GM12878 (cell line): ENCODE measurements at regions not wholly inside any gene's neighbourhood (a gene's known extent, or its start where the extent isn't known, plus 50 kb on each side); places are given as distances from the start of the nearest gene placed in this dataset.

Experiments used
- ATAC-seq: fragments of 200-7000 bp; cut with Tn5 transposase; 3 replicates; pipeline ENCODE4 v1.9.1; 2020; ENCODE audit warnings: mild to moderate bottlenecking, moderate library complexity
- BruUV-seq: library from RNA; stranded (reverse); fragments of 400-500 nt; replicated peaks from 2 replicates; lab custom pipeline; 2021; lab: Mats Ljungman, UMichigan
- CTCF ChIA-PET: fragments of 300-600 bp; sonication (Branson Sonifier 250); formaldehyde crosslinking; extraction: SDS; loops from one replicate; lab custom pipeline; 2021; ENCODE audit warnings: inconsistent platforms; lab: Yijun Ruan, JAX
- POLR2A ChIA-PET: fragments of 350-600 bp; formaldehyde crosslinking; extraction: SDS; loops from one replicate; lab custom pipeline; 2021; ENCODE audit warnings: inconsistent platforms; lab: Charles Lee
- RAD21 ChIA-PET: fragments of 300-600 bp; sonication (Branson Sonifier 250); formaldehyde crosslinking; loops from one replicate; lab custom pipeline; 2023; ENCODE audit warnings: antibody characterized with exemption; ENCODE audit not compliant: unreplicated experiment; lab: Charles Lee
- SMC1A ChIA-PET: fragments of 300-600 bp; sonication (Branson Sonifier 250); formaldehyde crosslinking; loops from one replicate; lab custom pipeline; 2023; ENCODE audit not compliant: unreplicated experiment, uncharacterized antibody; lab: Charles Lee
- DNase-seq: peaks from one replicate; pipeline ENCODE4 v3.0.0-alpha.2; 2011; ENCODE audit warnings: low read depth, low spot score
- FAIRE-seq: peaks from 3 replicates; lab custom pipeline; 2011; peaks lifted over from hg19 to GRCh38; lab: Jason Lieb, UNC
- H2AFZ ChIP-seq: 2 replicates; pipeline ENCODE4 v1.6.0; 2011; ENCODE audit warnings: low read depth, low read length, control low read depth; ENCODE audit not compliant: control insufficient read depth
- H3K27ac ChIP-seq: 2 replicates; pipeline ENCODE4 v1.5.1; 2011; ENCODE audit warnings: control low read depth; ENCODE audit not compliant: control insufficient read depth, insufficient read depth
- H3K27me3 ChIP-seq, 2 experiments: replicated peaks in 1 of 2; 2 replicates each; pipeline versions ENCODE4 v1.6.0 to v1.6.1; 2011; ENCODE audit warnings: low read length in 1 of 2; ENCODE audit not compliant: control insufficient read depth in 2 of 2, insufficient read depth in 2 of 2
- H3K36me3 ChIP-seq, 2 experiments: 2 replicates each; pipeline ENCODE4 v1.5.1; 2011; ENCODE audit warnings: low read length in 1 of 2; ENCODE audit not compliant: control insufficient read depth in 2 of 2, insufficient read depth in 2 of 2
- H3K4me1 ChIP-seq: 2 replicates; pipeline ENCODE4 v1.6.1; 2011; ENCODE audit warnings: mild to moderate bottlenecking, low read length, moderate library complexity, mixed read lengths; ENCODE audit not compliant: control insufficient read depth, insufficient read depth
- H3K4me2 ChIP-seq: 2 replicates; pipeline ENCODE4 v1.6.0; 2011; ENCODE audit warnings: control low read depth; ENCODE audit not compliant: control insufficient read depth, insufficient read depth
- H3K4me3 ChIP-seq: fragments of 200-600 bp; sonication (generic); 2 replicates; pipeline ENCODE4 v1.5.1; 2016
- H3K79me2 ChIP-seq: 2 replicates; pipeline ENCODE4 v1.6.0; 2011; ENCODE audit warnings: low read length; ENCODE audit not compliant: control insufficient read depth, insufficient read depth
- H3K9ac ChIP-seq: 2 replicates; pipeline ENCODE4 v1.8.0; 2011; ENCODE audit warnings: low read length, control low read depth, mixed read lengths; ENCODE audit not compliant: control insufficient read depth, insufficient read depth
- H3K9me3 ChIP-seq: replicated peaks from 3 replicates; pipeline ENCODE4 v1.5.1; 2011; ENCODE audit warnings: mild to moderate bottlenecking, low read length; ENCODE audit not compliant: control insufficient read depth, insufficient read depth
- H4K20me1 ChIP-seq: 2 replicates; pipeline ENCODE4 v1.6.0; 2011; ENCODE audit not compliant: control insufficient read depth, insufficient read depth
- CREM ChIP-seq: IDR thresholded peaks from 2 replicates; pipeline ENCODE4 v1.6.1; 2014; ENCODE audit warnings: antibody characterized with exemption, low read depth
- DPF2 ChIP-seq: fragments of 450-650 bp; IDR thresholded peaks from 2 replicates; pipeline ENCODE4 v1.6.1; 2017; ENCODE audit warnings: mild to moderate bottlenecking
- IKZF2 ChIP-seq, 2 experiments: fragments of 450-650 bp; IDR thresholded peaks; 2 replicates each; pipeline ENCODE4 v1.6.1; 2017; ENCODE audit warnings: mild to moderate bottlenecking in 2 of 2, moderate library complexity in 2 of 2
- IRF4 ChIP-seq: IDR thresholded peaks from 2 replicates; pipeline ENCODE4 v1.6.1; 2011; ENCODE audit warnings: low read depth, low read length
- KDM1A ChIP-seq: fragments of 200-600 bp; sonication (generic); IDR thresholded peaks from 2 replicates; pipeline ENCODE4 v1.6.1; 2016; ENCODE audit warnings: borderline replicate concordance
- KLF5 ChIP-seq: fragments of 450-650 bp; IDR thresholded peaks from 2 replicates; pipeline ENCODE4 v1.6.1; 2014; ENCODE audit warnings: mild to moderate bottlenecking; ENCODE audit not compliant: partially characterized antibody
- MEF2B ChIP-seq: fragments of 450-650 bp; IDR thresholded peaks from 2 replicates; pipeline ENCODE4 v1.6.1; 2018; ENCODE audit warnings: mild to moderate bottlenecking, moderate library complexity; ENCODE audit not compliant: partially characterized antibody, poor library complexity, severe bottlenecking
- SREBF1 ChIP-seq: IDR thresholded peaks from 2 replicates; pipeline ENCODE4 v1.6.1; 2012; ENCODE audit warnings: mild to moderate bottlenecking, low read length
- SREBF2 ChIP-seq: IDR thresholded peaks from 2 replicates; pipeline ENCODE4 v1.6.1; 2012; ENCODE audit warnings: mild to moderate bottlenecking, low read length
- ZNF217 ChIP-seq: fragments of 450-650 bp; IDR thresholded peaks from 2 replicates; pipeline ENCODE4 v1.6.1; 2017; ENCODE audit warnings: antibody characterized with exemption, mild to moderate bottlenecking
- WGBS: methylation state at CpG from one replicate; pipeline ENCODE4 v1.1.6; 2016; ENCODE audit warnings: low lambda C conversion rate; ENCODE audit not compliant: insufficient replicate concordance, insufficient coverage; ENCODE audit errors: missing lambda C conversion rate; 5-methylcytosine and 5-hydroxymethylcytosine counted together
- in situ Hi-C: fragments of 300-500 bp; cut with MboI; formaldehyde crosslinking; loops from 9 replicates; pipeline ENCODE4 v1.14.3; 2018; ENCODE audit warnings: mixed read lengths
- intact Hi-C: fragments of 100-400 bp; cut with micrococcal nuclease; formaldehyde crosslinking; loops from one replicate; pipeline ENCODE4 v1.14.2; 2022; ENCODE audit not compliant: unreplicated experiment
- TF ChIP-seq, protein P1 (sequence below): fragments of 450-650 bp; IDR thresholded peaks from 2 replicates; pipeline ENCODE4 v1.6.1; 2017; ENCODE audit warnings: mild to moderate bottlenecking, low read depth, inconsistent platforms; ENCODE audit not compliant: poor library complexity, severe bottlenecking
- TF ChIP-seq, protein P2 (sequence below): fragments of 450-650 bp; IDR thresholded peaks from 2 replicates; pipeline ENCODE4 v1.6.1; 2017; ENCODE audit warnings: low read depth, mild to moderate bottlenecking, moderate library complexity
- TF ChIP-seq, protein P3 (sequence below): fragments of 450-650 bp; IDR thresholded peaks from 2 replicates; pipeline ENCODE4 v1.6.1; 2016; ENCODE audit warnings: mild to moderate bottlenecking, moderate library complexity, borderline replicate concordance

DNA sequence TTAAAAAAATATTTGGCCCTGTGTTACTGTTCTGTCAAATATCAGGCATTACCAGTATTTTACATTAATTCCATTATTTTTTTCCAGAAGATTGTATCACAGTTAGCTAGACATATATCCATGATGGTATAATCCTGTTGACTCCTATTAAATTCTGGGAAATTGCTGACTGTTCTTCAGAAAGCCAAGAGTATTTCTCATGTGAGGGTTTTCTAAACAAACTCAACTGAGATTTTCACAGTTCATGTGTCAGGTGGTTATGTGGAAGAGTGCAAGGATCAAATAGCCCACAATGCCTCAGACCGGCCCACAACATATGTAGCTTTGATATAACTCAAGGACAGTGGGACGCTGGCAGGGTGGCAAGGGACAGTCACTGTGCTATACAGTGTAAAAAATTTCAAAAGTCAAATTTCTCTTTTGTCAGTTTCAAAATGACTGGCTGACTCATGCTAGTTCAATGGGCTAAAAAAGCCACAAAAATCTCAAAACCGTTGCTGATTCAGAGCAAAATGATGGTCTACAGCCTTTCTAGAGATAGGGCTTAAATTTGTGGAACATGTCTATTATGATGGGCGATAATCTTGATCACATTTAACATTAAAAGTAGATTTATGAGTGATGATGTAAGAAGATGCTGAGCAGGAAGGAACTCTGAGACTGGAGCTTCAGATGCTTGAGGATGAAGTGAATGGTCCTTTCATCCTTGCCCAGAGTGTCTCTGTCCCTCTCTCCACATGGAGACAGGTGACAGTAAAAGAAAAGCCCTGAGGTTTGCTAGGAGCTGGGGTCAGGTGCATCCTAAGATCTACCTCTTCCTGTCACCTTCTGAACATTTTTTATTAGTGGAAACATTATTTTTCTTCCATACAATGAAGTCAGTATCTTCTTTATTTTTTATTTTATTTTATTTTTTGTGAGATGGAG lies 175.8 kb upstream of the PIEZO2 start:
- ChIA-PET POLR2A (no interaction called here), SMC1A (interaction anchor here (0.9 to 2.3 kb wide), 4 partner anchors 15 to 1713 kb away, joined by 3 to 6 read pairs (median 4); no protein-coding TSS in a partner anchor), CTCF (interaction anchor here (0.6 to 3.0 kb wide), 4 partner anchors 14 to 193 kb away, joined by 3 to 12 read pairs (median 3); no protein-coding TSS in a partner anchor), RAD21 (interaction anchor here (0.8 kb wide), 1 partner anchor 32 kb away, joined by 3 read pairs; no protein-coding TSS in a partner anchor)
- peak; percentile 63 for DNase-seq
- no TSS peak for BruUV-seq
- Histone ChIP-seq H3K9me3 (no peaks in the 10 kb centered on the region; the same call in 1 of the 3 replicates), H3K27ac (no peak overlapping the region; the same call in 1 of the 2 replicates), H3K4me3 (no peak overlapping the region), H3K79me2 (no peaks in the 10 kb centered on the region), H3K36me3 (no peaks in the 10 kb centered on the region), H3K4me2 (peak overlapping the region; percentile 22; the same call in 1 of the 2 replicates), H4K20me1 (no peaks in the 10 kb centered on the region), H3K4me1 (peaks cover 17% of the 10 kb centered on the region), H2AFZ (no peak overlapping the region; the same call in 1 of the 2 replicates), H3K27me3 (no peaks in the 10 kb centered on the region), H3K9ac (no peak overlapping the region)
- in situ Hi-C loops = no loop called here
- ATAC-seq = peak; percentile 98
- 0% methylated on average over 4 of the region's 4 CpGs for WGBS
- intact Hi-C loops = no loop called here
- FAIRE-seq = peak; percentile 79
- TF ChIP-seq SREBF2 (no peak), SREBF1 (no peak), IRF4 (peak; percentile 74), IKZF2 (IDR thresholded peaks at IDR 0.05) (0 out of 4 replicates have a peak, but pooled peaks of 1 of the 2 experiments have one; percentile 15), KLF5 (no peak), ZNF217 (no peak), MEF2B (peak; percentile 14), KDM1A (no peak), DPF2 (peak; percentile 57; the same call in 1 of the 2 replicates), CREM (0 out of 2 replicates have a peak, but pooled peaks have one; percentile 11)
- TF ChIP-seq, protein P1, sequence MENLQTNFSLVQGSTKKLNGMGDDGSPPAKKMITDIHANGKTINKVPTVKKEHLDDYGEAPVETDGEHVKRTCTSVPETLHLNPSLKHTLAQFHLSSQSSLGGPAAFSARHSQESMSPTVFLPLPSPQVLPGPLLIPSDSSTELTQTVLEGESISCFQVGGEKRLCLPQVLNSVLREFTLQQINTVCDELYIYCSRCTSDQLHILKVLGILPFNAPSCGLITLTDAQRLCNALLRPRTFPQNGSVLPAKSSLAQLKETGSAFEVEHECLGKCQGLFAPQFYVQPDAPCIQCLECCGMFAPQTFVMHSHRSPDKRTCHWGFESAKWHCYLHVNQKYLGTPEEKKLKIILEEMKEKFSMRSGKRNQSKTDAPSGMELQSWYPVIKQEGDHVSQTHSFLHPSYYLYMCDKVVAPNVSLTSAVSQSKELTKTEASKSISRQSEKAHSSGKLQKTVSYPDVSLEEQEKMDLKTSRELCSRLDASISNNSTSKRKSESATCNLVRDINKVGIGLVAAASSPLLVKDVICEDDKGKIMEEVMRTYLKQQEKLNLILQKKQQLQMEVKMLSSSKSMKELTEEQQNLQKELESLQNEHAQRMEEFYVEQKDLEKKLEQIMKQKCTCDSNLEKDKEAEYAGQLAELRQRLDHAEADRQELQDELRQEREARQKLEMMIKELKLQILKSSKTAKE = no peak
- TF ChIP-seq, protein P2, sequence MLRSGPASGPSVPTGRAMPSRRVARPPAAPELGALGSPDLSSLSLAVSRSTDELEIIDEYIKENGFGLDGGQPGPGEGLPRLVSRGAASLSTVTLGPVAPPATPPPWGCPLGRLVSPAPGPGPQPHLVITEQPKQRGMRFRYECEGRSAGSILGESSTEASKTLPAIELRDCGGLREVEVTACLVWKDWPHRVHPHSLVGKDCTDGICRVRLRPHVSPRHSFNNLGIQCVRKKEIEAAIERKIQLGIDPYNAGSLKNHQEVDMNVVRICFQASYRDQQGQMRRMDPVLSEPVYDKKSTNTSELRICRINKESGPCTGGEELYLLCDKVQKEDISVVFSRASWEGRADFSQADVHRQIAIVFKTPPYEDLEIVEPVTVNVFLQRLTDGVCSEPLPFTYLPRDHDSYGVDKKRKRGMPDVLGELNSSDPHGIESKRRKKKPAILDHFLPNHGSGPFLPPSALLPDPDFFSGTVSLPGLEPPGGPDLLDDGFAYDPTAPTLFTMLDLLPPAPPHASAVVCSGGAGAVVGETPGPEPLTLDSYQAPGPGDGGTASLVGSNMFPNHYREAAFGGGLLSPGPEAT = 0 out of 2 replicates have a peak, but pooled peaks have one; percentile 22
- TF ChIP-seq, protein P3, sequence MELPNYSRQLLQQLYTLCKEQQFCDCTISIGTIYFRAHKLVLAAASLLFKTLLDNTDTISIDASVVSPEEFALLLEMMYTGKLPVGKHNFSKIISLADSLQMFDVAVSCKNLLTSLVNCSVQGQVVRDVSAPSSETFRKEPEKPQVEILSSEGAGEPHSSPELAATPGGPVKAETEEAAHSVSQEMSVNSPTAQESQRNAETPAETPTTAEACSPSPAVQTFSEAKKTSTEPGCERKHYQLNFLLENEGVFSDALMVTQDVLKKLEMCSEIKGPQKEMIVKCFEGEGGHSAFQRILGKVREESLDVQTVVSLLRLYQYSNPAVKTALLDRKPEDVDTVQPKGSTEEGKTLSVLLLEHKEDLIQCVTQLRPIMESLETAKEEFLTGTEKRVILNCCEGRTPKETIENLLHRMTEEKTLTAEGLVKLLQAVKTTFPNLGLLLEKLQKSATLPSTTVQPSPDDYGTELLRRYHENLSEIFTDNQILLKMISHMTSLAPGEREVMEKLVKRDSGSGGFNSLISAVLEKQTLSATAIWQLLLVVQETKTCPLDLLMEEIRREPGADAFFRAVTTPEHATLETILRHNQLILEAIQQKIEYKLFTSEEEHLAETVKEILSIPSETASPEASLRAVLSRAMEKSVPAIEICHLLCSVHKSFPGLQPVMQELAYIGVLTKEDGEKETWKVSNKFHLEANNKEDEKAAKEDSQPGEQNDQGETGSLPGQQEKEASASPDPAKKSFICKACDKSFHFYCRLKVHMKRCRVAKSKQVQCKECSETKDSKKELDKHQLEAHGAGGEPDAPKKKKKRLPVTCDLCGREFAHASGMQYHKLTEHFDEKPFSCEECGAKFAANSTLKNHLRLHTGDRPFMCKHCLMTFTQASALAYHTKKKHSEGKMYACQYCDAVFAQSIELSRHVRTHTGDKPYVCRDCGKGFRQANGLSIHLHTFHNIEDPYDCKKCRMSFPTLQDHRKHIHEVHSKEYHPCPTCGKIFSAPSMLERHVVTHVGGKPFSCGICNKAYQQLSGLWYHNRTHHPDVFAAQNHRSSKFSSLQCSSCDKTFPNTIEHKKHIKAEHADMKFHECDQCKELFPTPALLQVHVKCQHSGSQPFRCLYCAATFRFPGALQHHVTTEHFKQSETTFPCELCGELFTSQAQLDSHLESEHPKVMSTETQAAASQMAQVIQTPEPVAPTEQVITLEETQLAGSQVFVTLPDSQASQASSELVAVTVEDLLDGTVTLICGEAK = no peak
